Uterus (tissue), 3 donors: ENCODE measurements at regions not wholly inside any gene's neighbourhood (a gene's known extent, or its start where the extent isn't known, plus 50 kb on each side); places are given as distances from the start of the nearest gene placed in this dataset.

Source experiments
- DNase-seq, 2 donors: peaks; one replicate each; pipeline ENCODE4 v3.0.0-alpha.2; 2019 to 2020
- H3K27ac ChIP-seq, 2 donors: fragments of 200-600 bp; sonication (generic); 1 replicate in 1 of 2; 2 replicates in 1 of 2; pipeline ENCODE4 v1.5.1; 2016 to 2018
- H3K27me3 ChIP-seq, 2 donors: fragments of 200-600 bp; sonication (generic); one replicate each; pipeline ENCODE4 v1.5.1; 2018 to 2019; ENCODE audit warnings: control low read depth in 1 of 2
- H3K36me3 ChIP-seq, 2 donors: fragments of 200-600 bp; sonication (generic); one replicate each; pipeline ENCODE4 v1.5.1; 2019; ENCODE audit warnings: control low read depth in 1 of 2
- H3K4me1 ChIP-seq, 2 donors: fragments of 200-600 bp; sonication (generic); one replicate each; pipeline ENCODE4 v1.5.1; 2018 to 2019; ENCODE audit warnings: control low read depth in 1 of 2
- H3K4me3 ChIP-seq, 2 donors: fragments of 200-600 bp; sonication (generic); 1 replicate in 1 of 2; 2 replicates in 1 of 2; pipeline ENCODE4 v1.5.1; 2018 to 2019; ENCODE audit warnings: mild to moderate bottlenecking in 1 of 2
- H3K9me3 ChIP-seq, 2 donors: fragments of 200-600 bp; sonication (generic); one replicate each; pipeline ENCODE4 v1.5.1; 2019; ENCODE audit warnings: control low read depth in 1 of 2
- POLR2A ChIP-seq, 2 donors: fragments of 450-650 bp; IDR thresholded peaks; one replicate each; pipeline ENCODE4 v1.6.1; 2016; ENCODE audit warnings: antibody characterized with exemption in 2 of 2, mild to moderate bottlenecking in 1 of 2, moderate library complexity in 1 of 2
- intact Hi-C: fragments of 100-400 bp; cut with DNase I; formaldehyde crosslinking; loops from one replicate; pipeline ENCODE4 v1.15.1; 2023; ENCODE audit warnings: low total_unique reads
- TF ChIP-seq, protein P1 (sequence below), 4 experiments: fragments of 200-600 bp in 2 of 4; fragments of 450-650 bp in 2 of 4; sonication (generic) in 2 of 4; IDR thresholded peaks; one replicate each; pipeline ENCODE4 v1.5.1; 2016 to 2019; ENCODE audit warnings: antibody characterized with exemption in 4 of 4, mild to moderate bottlenecking in 2 of 4, moderate library complexity in 1 of 4
- donor health status: DM: yes; HTN: yes; CAD: no.

DNA sequence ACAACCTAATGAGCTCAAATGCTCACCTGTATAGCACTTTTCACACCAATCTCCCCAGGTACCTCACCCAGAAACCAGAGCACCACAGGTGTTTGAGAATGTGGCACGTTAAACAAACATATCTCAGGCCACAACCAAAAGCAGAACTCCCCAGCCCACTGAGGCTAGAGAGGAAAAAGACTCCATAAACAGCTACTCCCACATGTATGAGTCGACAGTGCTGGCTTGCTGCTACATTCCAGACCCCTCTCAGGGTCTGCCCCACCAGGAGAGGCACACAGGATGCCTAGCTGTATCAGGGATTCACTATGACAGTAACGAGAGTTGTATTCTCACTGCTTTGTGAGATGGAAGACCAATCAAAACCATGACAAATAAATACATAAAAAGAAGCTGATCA lies 242.6 kb upstream of the ARID1B start:
- DNase-seq: no peak
- H3K4me3 ChIP-seq: no peak overlapping the region
- intact Hi-C loops: no loop called here
- no peak overlapping the region for H3K27ac ChIP-seq
- no peaks in the 10 kb centered on the region for H3K36me3 ChIP-seq
- no peaks in the 10 kb centered on the region for H3K9me3 ChIP-seq
- H3K4me1 ChIP-seq: no peaks in the 10 kb centered on the region
- no peaks in the 10 kb centered on the region for H3K27me3 ChIP-seq
- no peak for TF ChIP-seq POLR2A (IDR thresholded peaks at IDR 0.05)
- TF ChIP-seq, protein P1, sequence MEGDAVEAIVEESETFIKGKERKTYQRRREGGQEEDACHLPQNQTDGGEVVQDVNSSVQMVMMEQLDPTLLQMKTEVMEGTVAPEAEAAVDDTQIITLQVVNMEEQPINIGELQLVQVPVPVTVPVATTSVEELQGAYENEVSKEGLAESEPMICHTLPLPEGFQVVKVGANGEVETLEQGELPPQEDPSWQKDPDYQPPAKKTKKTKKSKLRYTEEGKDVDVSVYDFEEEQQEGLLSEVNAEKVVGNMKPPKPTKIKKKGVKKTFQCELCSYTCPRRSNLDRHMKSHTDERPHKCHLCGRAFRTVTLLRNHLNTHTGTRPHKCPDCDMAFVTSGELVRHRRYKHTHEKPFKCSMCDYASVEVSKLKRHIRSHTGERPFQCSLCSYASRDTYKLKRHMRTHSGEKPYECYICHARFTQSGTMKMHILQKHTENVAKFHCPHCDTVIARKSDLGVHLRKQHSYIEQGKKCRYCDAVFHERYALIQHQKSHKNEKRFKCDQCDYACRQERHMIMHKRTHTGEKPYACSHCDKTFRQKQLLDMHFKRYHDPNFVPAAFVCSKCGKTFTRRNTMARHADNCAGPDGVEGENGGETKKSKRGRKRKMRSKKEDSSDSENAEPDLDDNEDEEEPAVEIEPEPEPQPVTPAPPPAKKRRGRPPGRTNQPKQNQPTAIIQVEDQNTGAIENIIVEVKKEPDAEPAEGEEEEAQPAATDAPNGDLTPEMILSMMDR (IDR thresholded peaks at IDR 0.05): no peak

DNA sequence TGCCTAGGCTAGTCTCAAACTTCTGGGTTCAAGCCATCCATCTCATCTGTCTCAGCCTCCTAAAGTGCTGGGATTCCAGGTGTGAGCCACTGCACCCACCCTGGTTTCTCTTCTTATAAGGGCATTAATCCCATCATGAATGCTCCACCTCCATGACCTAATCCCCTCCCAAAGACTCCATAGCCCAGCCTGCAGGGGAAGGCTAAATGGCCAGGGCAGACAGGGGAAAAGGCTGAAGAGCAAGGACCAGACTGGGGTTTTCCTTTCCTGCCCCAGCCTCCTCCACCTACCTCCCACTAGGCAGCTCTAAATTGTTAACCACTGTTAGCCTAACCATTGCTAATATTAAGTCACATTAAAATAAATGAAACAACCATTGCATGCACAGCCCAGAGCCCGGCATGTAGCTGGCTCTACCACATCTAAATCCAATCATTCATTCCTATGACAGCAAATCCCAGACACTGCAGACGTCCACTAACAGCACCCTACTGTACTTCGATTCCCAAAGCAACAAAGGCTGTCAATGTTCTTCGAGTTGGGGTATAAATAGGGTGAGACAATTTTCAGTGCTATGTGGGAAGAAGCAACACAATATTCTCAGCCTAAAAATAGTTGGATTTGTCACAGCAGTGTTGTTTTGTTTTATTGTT lies 243.2 kb upstream of the ARID1B start:
- H3K9me3 ChIP-seq: no peaks in the 10 kb centered on the region
- intact Hi-C loops: no loop called here
- no peak overlapping the region for H3K4me3 ChIP-seq
- no peaks in the 10 kb centered on the region for H3K4me1 ChIP-seq
- no peaks in the 10 kb centered on the region for H3K27me3 ChIP-seq
- no peak for TF ChIP-seq POLR2A (IDR thresholded peaks at IDR 0.05)
- TF ChIP-seq, protein P1 (IDR thresholded peaks at IDR 0.05): no peak
- DNase-seq: no peak
- no peaks in the 10 kb centered on the region for H3K36me3 ChIP-seq
- H3K27ac ChIP-seq: no peak overlapping the region

DNA sequence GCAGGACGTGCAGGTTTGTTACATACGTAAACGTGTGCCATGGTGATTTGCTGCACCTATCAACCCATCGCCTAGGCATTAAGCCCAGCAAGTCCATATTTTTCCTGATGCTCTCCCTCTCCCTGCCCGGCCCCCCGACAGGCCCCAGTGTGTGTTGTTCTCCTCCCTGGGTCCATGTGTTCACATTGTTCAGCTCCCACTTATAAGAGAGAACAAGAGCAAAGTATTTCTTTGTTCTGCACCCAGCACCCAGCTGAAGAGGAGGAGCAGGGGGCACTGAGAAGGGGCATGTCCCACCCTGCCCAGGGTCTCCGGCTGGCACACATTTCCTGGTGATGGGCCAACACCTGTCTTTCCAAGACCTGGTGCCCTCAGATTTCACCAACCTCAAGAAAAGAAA lies 251.1 kb upstream of the ARID1B start:
- Histone ChIP-seq H3K27me3 (no peaks in the 10 kb centered on the region), H3K36me3 (no peaks in the 10 kb centered on the region), H3K9me3 (no peaks in the 10 kb centered on the region), H3K4me3 (no peak overlapping the region), H3K4me1 (no peaks in the 10 kb centered on the region), H3K27ac (no peak overlapping the region)
- DNase-seq: no peak
- TF ChIP-seq, protein P1 (IDR thresholded peaks at IDR 0.05): no peak
- no peak for TF ChIP-seq POLR2A (IDR thresholded peaks at IDR 0.05)
- intact Hi-C loops: no loop called here

DNA sequence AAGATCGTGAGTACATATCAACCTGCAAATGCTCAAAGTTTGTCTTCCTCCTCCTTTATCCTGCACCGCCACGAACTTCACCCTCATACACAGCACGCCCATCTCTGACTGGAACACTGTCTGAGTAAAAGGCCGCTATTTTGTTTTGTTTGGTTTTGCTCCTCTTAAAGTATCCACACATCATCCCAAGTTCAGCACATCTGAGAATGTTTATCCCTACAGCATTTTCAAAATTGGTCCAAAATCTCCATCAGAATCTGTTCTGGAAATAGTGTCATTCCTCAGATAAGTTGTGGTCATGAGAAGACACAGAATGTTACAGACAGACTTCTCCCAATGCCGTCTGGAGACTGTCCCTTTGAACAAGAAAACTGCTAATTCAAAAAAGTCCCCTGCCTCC lies 251.6 kb upstream of the ARID1B start:
- H3K9me3 ChIP-seq: no peaks in the 10 kb centered on the region
- TF ChIP-seq, protein P1 (IDR thresholded peaks at IDR 0.05): no peak
- no peak for TF ChIP-seq POLR2A (IDR thresholded peaks at IDR 0.05)
- DNase-seq: no peak
- H3K4me1 ChIP-seq: no peaks in the 10 kb centered on the region
- no peaks in the 10 kb centered on the region for H3K27me3 ChIP-seq
- intact Hi-C loops: no loop called here
- no peak overlapping the region for H3K4me3 ChIP-seq
- H3K27ac ChIP-seq: no peak overlapping the region
- no peaks in the 10 kb centered on the region for H3K36me3 ChIP-seq

DNA sequence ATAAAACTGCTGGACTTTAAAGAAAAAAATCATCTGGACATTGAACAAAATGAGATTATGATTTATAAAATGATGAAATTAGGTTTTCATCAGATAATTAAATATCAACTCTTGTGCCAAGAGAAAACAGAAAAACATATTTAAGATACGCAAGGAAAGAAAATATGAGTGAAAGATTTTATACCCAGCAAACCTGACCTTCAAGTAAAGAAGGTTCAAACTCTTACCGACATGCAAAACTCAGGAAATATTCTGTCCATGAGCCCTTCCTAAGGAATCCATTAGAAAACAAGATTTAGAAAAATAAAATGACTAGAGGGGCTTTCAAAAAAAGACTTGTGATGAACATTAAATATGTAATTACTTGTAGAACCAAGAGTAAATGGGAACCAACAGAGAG lies 257.2 kb upstream of the ARID1B start:
- H3K27ac ChIP-seq: no peak overlapping the region
- intact Hi-C loops: no loop called here
- DNase-seq: no peak
- no peaks in the 10 kb centered on the region for H3K4me1 ChIP-seq
- H3K36me3 ChIP-seq: no peaks in the 10 kb centered on the region
- no peak for TF ChIP-seq POLR2A (IDR thresholded peaks at IDR 0.05)
- TF ChIP-seq, protein P1 (IDR thresholded peaks at IDR 0.05): no peak
- H3K4me3 ChIP-seq: no peak overlapping the region
- H3K27me3 ChIP-seq: no peaks in the 10 kb centered on the region
- H3K9me3 ChIP-seq: no peaks in the 10 kb centered on the region
